Mucosa of rectum (tissue), 2 donors: ENCODE measurements at regions not wholly inside any gene's neighbourhood (a gene's known extent, or its start where the extent isn't known, plus 50 kb on each side); places are given as distances from the start of the nearest gene placed in this dataset.

Experiments
- H3K27ac ChIP-seq, 2 donors: one replicate each; pipeline ENCODE4 v1.7.0; 2013; ENCODE audit warnings: inconsistent platforms in 2 of 2, low read depth in 2 of 2, low read length in 2 of 2
- H3K27me3 ChIP-seq, 2 donors: one replicate each; pipeline ENCODE4 v1.7.0; 2013; ENCODE audit warnings: low read length in 2 of 2; ENCODE audit not compliant: control insufficient read depth in 2 of 2, insufficient read depth in 2 of 2
- H3K36me3 ChIP-seq, 2 donors: one replicate each; pipeline ENCODE4 v1.7.0; 2013; ENCODE audit warnings: low read length in 2 of 2; ENCODE audit not compliant: control insufficient read depth in 2 of 2, insufficient read depth in 2 of 2
- H3K4me1 ChIP-seq, 2 donors: one replicate each; pipeline ENCODE4 v1.7.0; 2013; ENCODE audit warnings: low read length in 2 of 2, mild to moderate bottlenecking in 1 of 2; ENCODE audit not compliant: control insufficient read depth in 2 of 2, insufficient read depth in 2 of 2
- H3K4me3 ChIP-seq, 2 donors: one replicate each; pipeline ENCODE4 v1.7.0; 2013; ENCODE audit warnings: low read length in 2 of 2
- H3K9ac ChIP-seq, 2 donors: one replicate each; pipeline ENCODE4 v1.7.0; 2013; ENCODE audit warnings: low read length in 2 of 2, low read depth in 1 of 2, mild to moderate bottlenecking in 1 of 2
- H3K9me3 ChIP-seq, 2 donors: one replicate each; pipeline ENCODE4 v1.7.0; 2013; ENCODE audit warnings: low read length in 2 of 2; ENCODE audit not compliant: control insufficient read depth in 2 of 2
- donor health status: healthy.
- donor health status: Normal muscosa, but diverticular disease.

DNA sequence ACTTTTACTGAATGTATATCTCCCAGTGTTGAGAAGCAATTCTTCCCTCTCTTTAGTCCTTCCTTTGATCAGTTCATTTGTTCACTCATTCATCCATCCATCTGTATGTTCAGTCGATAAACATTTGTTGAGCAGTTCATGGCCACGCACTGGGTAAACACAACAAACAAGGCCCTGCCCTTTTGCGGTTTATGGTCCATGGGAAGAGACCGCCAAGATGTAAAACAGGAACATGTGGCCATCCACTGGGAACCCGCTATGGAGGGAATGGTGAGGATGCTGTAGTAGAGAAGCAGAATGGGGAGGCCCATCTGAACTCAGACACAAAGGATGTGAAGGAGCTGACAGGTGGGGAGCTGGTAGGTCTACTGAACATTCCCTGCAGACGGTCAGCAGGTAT lies 102.7 kb upstream of the SPRY4 start:
- Histone ChIP-seq H3K9me3 (no peaks in the 10 kb centered on the region), H3K36me3 (no peaks in the 10 kb centered on the region), H3K27ac (peak overlapping the region in 1 of 2 donors; percentile 43), H3K4me1 (peaks cover 7 to 13% of the 10 kb centered on the region in 2 donors), H3K9ac (no peak overlapping the region), H3K4me3 (no peak overlapping the region), H3K27me3 (no peaks in the 10 kb centered on the region)

DNA sequence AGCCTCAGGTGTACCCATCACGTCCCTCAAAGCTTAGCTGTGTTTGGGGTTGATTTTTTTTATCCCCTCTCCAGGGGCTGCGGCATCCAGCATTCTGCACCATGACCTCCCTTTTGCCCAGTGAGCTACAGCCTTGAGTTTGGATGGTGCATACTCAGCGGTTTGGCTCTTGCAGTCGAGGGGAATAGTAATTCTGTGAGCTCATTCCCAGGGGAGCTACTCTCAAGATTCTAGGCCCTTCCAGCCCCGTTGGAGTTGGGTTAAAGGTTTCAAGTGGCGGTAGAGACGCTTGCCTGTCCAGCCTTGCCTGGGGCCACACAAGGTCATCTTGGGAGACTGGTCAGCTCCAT lies 102.2 kb upstream of the SPRY4 start:
- peaks cover 4 to 10% of the 10 kb centered on the region in 2 donors for H3K4me1 ChIP-seq
- no peaks in the 10 kb centered on the region for H3K9me3 ChIP-seq
- no peaks in the 10 kb centered on the region for H3K36me3 ChIP-seq
- no peak overlapping the region for H3K4me3 ChIP-seq
- H3K27ac ChIP-seq, result peak overlapping the region in 1 of 2 donors; percentile 43
- H3K27me3 ChIP-seq, result no peaks in the 10 kb centered on the region
- H3K9ac ChIP-seq, result no peak overlapping the region

DNA sequence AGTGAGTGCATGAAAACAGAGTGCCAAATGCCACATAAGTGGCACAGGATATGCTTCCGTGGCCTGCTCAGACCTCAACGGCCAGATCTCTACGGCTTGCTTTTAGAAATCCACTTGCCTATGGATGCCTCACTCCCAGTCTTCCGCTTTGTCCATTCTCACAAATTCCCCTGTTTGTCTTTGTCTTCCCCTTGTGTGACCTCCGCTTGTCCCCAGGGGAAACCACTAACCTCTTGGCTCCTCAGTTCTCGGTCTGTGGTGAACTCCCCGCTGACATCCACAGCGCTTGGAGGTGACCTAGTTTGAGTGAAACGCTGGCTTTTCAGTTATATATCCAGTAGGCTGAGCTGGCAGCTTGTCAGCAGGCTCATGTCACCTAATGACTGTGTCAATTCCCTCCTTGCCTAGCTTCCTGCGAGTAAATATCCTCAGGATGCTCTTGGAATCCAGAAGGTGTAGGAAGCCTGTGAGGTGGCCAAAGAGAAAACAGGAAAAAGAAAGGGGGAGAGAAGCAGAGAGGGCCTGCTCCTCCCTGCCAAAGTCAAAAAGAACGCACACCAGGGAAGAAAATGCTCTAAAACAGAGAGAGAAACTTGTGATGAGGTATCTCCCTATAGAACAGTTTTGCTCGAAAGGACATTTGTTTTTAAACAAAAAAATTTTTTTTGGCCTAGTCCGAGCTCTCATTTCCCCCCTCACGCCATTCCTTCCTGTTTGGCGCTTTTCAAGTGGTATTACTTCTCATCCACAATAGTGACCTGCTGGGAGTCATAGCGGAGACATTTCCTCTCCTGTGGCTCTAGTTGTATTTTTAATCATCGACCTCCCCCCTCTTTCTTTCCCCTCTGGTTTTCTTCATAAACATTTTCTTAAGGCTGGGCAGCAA lies 101.6 kb upstream of the SPRY4 start:
- Histone ChIP-seq H3K27ac (peak overlapping the region in 1 of 2 donors; percentile 43), H3K27me3 (no peaks in the 10 kb centered on the region), H3K36me3 (no peaks in the 10 kb centered on the region), H3K9ac (no peak overlapping the region), H3K4me3 (no peak overlapping the region), H3K4me1 (peaks cover 6 to 12% of the 10 kb centered on the region in 2 donors), H3K9me3 (no peaks in the 10 kb centered on the region)

DNA sequence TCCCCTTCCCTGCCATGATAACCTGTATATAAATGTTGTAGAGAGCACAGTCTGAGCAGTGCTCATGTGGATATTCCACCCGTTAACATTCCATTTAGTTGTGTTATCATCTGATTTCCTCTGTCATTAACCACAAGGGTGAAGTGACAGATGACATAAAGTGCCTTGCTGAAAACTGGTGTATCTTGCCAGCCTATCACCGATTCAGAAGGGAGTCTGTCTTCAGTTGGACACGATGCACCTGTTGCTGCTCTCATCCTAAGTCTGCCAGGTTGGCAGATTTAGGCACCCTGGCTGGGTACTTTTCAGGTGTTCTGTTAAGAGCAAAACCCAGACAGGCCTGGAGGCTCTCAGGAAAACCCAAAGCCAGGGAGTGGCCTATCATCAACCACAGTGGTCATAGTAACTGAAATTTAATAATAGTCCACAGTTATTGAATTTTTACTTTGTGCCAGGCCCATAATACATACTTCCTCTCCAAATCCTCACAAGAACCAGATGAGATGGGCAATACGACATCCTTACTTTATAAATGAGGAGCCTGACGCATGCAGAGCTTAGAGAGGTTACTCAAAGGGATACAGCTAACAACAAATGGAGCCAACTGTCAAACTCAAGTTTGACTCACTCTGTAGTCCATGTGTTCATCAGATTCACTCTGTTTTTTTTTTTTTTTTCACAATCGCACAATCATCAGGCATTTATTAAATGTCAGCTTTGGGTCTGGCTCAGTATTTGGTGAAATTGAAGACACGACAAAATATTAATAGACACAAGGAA lies 100.7 kb upstream of the SPRY4 start:
- H3K9me3 ChIP-seq, result no peaks in the 10 kb centered on the region
- no peak overlapping the region for H3K9ac ChIP-seq
- no peaks in the 10 kb centered on the region for H3K27me3 ChIP-seq
- no peaks in the 10 kb centered on the region for H3K36me3 ChIP-seq
- H3K4me3 ChIP-seq, result no peak overlapping the region
- peaks cover 10 to 21% of the 10 kb centered on the region in 2 donors for H3K4me1 ChIP-seq
- H3K27ac ChIP-seq, result peak overlapping the region in 1 of 2 donors; percentile 43

DNA sequence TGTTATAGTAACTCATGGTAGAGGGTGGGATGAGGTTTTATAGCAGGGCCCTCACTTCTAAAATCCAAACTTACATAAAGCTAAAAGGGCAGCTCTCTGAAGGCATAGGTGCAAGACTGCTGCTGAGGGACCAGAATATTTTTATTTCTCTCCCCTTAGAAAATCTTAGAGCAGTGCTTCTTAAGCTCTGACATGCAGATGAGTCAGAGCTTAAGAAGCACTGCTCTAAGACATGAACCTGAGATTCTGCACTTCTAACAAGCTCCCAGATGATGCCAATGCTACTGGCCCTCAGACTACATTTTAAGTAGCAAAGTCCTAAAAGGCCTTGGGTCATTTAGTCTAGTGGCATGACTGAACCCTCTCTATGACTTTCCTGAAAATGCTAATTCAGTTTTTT lies 97.6 kb upstream of the SPRY4 start:
- H3K27me3 ChIP-seq, result no peaks in the 10 kb centered on the region
- H3K27ac ChIP-seq, result no peak overlapping the region
- H3K9ac ChIP-seq, result no peak overlapping the region
- no peaks in the 10 kb centered on the region for H3K9me3 ChIP-seq
- peaks cover 6 to 12% of the 10 kb centered on the region in 2 donors for H3K4me1 ChIP-seq
- H3K4me3 ChIP-seq, result no peak overlapping the region
- H3K36me3 ChIP-seq, result no peaks in the 10 kb centered on the region

DNA sequence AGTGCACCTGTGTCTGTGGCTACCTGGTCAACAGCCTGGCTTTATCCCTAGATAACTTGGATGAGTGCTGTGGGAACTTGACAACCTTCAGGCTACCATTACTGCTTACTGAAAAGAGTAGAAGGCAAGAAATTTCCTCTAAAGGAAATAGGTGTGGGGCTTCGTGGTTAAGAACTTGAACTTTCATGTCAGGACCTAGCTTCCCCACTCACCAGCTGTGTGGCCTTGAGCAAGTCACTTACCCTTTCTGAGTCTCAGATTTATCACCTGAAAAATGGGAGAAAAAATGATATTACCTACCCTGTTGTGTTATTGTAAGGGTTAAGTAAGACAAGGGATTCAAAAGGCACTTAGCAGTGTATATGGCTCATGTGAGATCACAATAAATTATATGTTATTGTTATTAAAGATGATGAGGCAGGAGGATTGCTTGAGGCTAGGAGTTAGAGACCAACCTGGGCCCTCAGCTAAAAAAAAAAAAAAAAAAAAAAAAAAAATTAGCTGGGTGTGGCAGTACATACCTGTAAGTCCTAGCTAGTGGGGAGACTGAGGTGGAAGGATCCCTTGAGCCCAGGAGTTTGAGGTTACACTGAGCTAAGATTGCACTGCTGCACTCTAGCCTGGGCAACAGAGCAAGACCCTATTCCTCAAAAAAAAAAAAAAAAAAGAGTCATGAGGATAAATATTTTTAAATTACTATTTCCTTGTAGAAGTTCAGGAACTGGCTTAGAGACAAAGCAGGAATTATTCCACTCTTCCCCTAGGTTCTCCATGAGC lies 97.0 kb upstream of the SPRY4 start:
- Histone ChIP-seq H3K9ac (no peak overlapping the region), H3K9me3 (no peaks in the 10 kb centered on the region), H3K27me3 (no peaks in the 10 kb centered on the region), H3K4me1 (peaks cover 6 to 12% of the 10 kb centered on the region in 2 donors), H3K27ac (no peak overlapping the region), H3K36me3 (no peaks in the 10 kb centered on the region), H3K4me3 (no peak overlapping the region)

DNA sequence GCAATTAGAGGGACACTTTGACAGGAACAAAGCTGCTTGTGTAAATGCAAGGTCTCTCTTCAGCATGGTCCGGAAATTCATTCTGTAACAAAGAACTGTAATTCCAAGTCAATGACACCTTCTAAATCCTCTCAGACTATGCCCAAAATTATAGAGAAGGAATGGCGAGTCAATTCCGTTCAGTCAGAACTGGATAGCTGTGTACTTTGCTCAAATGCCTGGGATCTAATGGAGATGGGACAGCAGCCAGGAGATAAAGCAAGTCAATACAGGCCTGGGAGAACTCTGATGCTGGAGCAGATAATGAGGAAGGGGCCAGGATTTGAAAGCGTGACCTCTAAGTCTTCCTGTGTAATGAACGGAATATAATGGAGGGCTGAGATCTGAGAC lies 96.4 kb upstream of the SPRY4 start:
- H3K27ac ChIP-seq, result no peak overlapping the region
- no peak overlapping the region for H3K4me3 ChIP-seq
- H3K36me3 ChIP-seq, result no peaks in the 10 kb centered on the region
- peaks cover 6 to 12% of the 10 kb centered on the region in 2 donors for H3K4me1 ChIP-seq
- H3K9ac ChIP-seq, result no peak overlapping the region
- H3K9me3 ChIP-seq, result no peaks in the 10 kb centered on the region
- no peaks in the 10 kb centered on the region for H3K27me3 ChIP-seq

DNA sequence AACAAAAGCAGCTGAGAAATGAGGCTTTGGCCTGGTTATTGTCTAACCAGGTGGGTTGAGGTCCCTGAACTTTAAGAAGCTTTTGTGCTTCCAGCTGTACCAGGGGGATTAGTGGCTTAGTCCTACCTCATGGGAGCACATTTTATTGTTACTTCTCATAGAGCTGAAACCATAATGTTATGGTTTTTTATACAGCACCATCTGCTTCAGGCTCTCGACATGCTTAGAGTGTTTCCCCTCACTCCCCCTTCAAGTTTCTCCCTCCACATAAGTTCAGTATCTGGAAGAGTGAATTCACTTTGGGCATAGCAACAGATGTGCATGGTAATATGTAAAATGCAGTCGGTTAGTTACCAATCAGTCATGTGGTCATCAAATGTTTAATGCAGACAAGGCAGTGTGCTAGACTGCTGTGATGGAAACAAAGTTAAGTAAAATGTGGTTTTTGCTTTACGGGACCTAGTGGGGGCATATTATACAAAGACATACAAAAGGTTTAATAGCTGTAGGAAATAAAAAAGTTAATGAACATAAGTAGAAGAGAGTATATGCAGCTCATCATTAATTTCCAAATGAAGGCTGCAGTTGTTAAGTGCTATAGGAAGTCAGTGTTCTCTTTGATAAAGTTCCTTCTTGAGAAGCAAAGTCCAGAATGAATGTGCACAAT lies 95.9 kb upstream of the SPRY4 start:
- Histone ChIP-seq H3K4me1 (peaks cover 6 to 12% of the 10 kb centered on the region in 2 donors), H3K27ac (no peak overlapping the region), H3K9ac (no peak overlapping the region), H3K36me3 (no peaks in the 10 kb centered on the region), H3K4me3 (no peak overlapping the region), H3K27me3 (no peaks in the 10 kb centered on the region), H3K9me3 (no peaks in the 10 kb centered on the region)

DNA sequence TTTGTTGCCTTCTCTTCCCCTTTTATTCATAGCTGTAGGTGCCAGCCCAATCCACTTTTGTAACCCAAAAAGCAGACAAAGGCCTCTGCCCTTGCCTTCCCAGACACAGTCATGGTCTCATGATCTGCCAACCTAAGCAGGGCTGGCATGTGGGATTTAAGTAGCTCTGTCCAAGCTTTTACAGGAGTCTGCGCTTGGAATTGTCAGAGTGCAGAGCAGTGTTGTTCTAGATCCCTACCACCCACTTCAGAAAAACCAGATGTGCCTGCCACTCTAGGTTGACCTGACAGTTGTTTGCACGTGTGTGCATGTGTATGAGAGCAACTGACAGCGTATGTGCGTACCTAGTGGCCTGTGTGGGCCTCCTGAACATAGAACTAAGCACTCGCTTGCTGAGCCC lies 87.8 kb upstream of the SPRY4 start:
- no peak overlapping the region for H3K4me3 ChIP-seq
- H3K4me1 ChIP-seq, result no peaks in the 10 kb centered on the region
- H3K36me3 ChIP-seq, result no peaks in the 10 kb centered on the region
- H3K9me3 ChIP-seq, result no peaks in the 10 kb centered on the region
- H3K27ac ChIP-seq, result no peak overlapping the region
- H3K9ac ChIP-seq, result no peak overlapping the region
- H3K27me3 ChIP-seq, result no peaks in the 10 kb centered on the region
